ENCODE measurements at regions not wholly inside any gene's neighbourhood (a gene's known extent, or its start where the extent isn't known, plus 50 kb on each side); places are given as distances from the start of the nearest gene placed in this dataset.
"Not testable (repeated sequence)": the region's sequence is repeated elsewhere in the genome, so short reads cannot be mapped to it uniquely, and the experiment has no call there.

- CTCF ChIA-PET = interaction anchor here (0.8 to 1.8 kb wide), 3 partner anchors 8 to 58 kb away, joined by 4 to 5 read pairs (median 5); no protein-coding TSS in a partner anchor
Measured at GRCh38 chr1:223022641-223023473, 120.2 kb downstream of the TLR5 start.

GRCh38 chr1:223023863-223024262 is 119.2 kb downstream of the TLR5 start:
- Mint-ChIP-seq H3K4me1 (ENCODE audit: insufficient read depth, unreplicated experiment) (peaks cover 14% of the 10 kb centered on the region), H3K27me3 (ENCODE audit: insufficient read depth, unreplicated experiment) (no peaks in the 10 kb centered on the region), H3K4me3 (ENCODE audit: unreplicated experiment) (no peak overlapping the region), H3K9me3 (ENCODE audit: unreplicated experiment) (no peaks in the 10 kb centered on the region), H3K36me3 (ENCODE audit: insufficient read depth, unreplicated experiment) (no peaks in the 10 kb centered on the region), H3K27ac (ENCODE audit: low read depth, unreplicated experiment) (no peak overlapping the region)
- intact Hi-C loops (cut with micrococcal nuclease) = no loop called here
- BruUV-seq (replicated peaks) = no TSS peak
- ChIA-PET POLR2A (interaction anchor here (0.8 kb wide), 1 partner anchor 228 kb away, joined by 3 read pairs; no protein-coding TSS in a partner anchor), CTCF (interaction anchor here (1.1 kb wide), 1 partner anchor 51 kb away, joined by 5 read pairs; no protein-coding TSS in a partner anchor)
- TF ChIP-seq CTCF (IDR thresholded peaks at IDR 0.05; ENCODE audit: unreplicated experiment) = no peak
- no peak for DNase-seq (ENCODE audit: unreplicated experiment)

More at GRCh38 chr1:223022641-223023473, 120.2 kb downstream of the TLR5 start:
- Mint-ChIP-seq H3K4me3 (ENCODE audit: unreplicated experiment) (no peak overlapping the region), H3K9me3 (ENCODE audit: unreplicated experiment) (no peaks in the 10 kb centered on the region), H3K27ac (ENCODE audit: low read depth, unreplicated experiment) (no peak overlapping the region), H3K27me3 (ENCODE audit: insufficient read depth, unreplicated experiment) (no peaks in the 10 kb centered on the region), H3K4me1 (ENCODE audit: insufficient read depth, unreplicated experiment) (peaks cover 14% of the 10 kb centered on the region), H3K36me3 (ENCODE audit: insufficient read depth, unreplicated experiment) (no peaks in the 10 kb centered on the region)
- intact Hi-C loops (cut with micrococcal nuclease) = no loop called here
- DNase-seq (ENCODE audit: unreplicated experiment) = no peak
- POLR2A ChIA-PET = interaction anchor here (0.8 to 1.1 kb wide), 2 partner anchors 200 to 227 kb away, joined by 3 read pairs; no protein-coding TSS in a partner anchor
- no peak for TF ChIP-seq CTCF (IDR thresholded peaks at IDR 0.05; ENCODE audit: unreplicated experiment)
- BruUV-seq (replicated peaks) = no TSS peak

- CTCF ChIA-PET; intact Hi-C loops (cut with micrococcal nuclease); H3K9me3 Mint-ChIP-seq (ENCODE audit: unreplicated experiment); H3K4me3 Mint-ChIP-seq (ENCODE audit: unreplicated experiment); H3K27me3 Mint-ChIP-seq (ENCODE audit: insufficient read depth, unreplicated experiment); H3K27ac Mint-ChIP-seq (ENCODE audit: low read depth, unreplicated experiment); BruUV-seq (replicated peaks); H3K36me3 Mint-ChIP-seq (ENCODE audit: insufficient read depth, unreplicated experiment); POLR2A ChIA-PET; DNase-seq (ENCODE audit: unreplicated experiment): not testable (repeated sequence)
- peaks cover 14% of the 10 kb centered on the region for H3K4me1 Mint-ChIP-seq (ENCODE audit: insufficient read depth, unreplicated experiment)
Measured at GRCh38 chr1:223024486-223024885, 118.6 kb downstream of the TLR5 start.

- Mint-ChIP-seq H3K4me1 (ENCODE audit: insufficient read depth, unreplicated experiment) (peaks cover 14% of the 10 kb centered on the region), H3K27ac (ENCODE audit: low read depth, unreplicated experiment) (peak overlapping the region; percentile 19)
- DNase-seq (ENCODE audit: unreplicated experiment); intact Hi-C loops (cut with micrococcal nuclease); H3K27me3 Mint-ChIP-seq (ENCODE audit: insufficient read depth, unreplicated experiment); POLR2A ChIA-PET; H3K9me3 Mint-ChIP-seq (ENCODE audit: unreplicated experiment); H3K36me3 Mint-ChIP-seq (ENCODE audit: insufficient read depth, unreplicated experiment); H3K4me3 Mint-ChIP-seq (ENCODE audit: unreplicated experiment); BruUV-seq (replicated peaks): not testable (repeated sequence)
- CTCF ChIA-PET = interaction anchor here (0.7 kb wide), 1 partner anchor 28 kb away, joined by 3 read pairs; no protein-coding TSS in a partner anchor
Measured at GRCh38 chr1:223025190-223025734, 117.8 kb downstream of the TLR5 start.

GRCh38 chr1:223026639-223027038 is 116.4 kb downstream of the TLR5 start:
- H3K27me3 Mint-ChIP-seq (ENCODE audit: insufficient read depth, unreplicated experiment); H3K9me3 Mint-ChIP-seq (ENCODE audit: unreplicated experiment); H3K27ac Mint-ChIP-seq (ENCODE audit: low read depth, unreplicated experiment); H3K4me3 Mint-ChIP-seq (ENCODE audit: unreplicated experiment); BruUV-seq (replicated peaks); intact Hi-C loops (cut with micrococcal nuclease); POLR2A ChIA-PET; H3K36me3 Mint-ChIP-seq (ENCODE audit: insufficient read depth, unreplicated experiment); CTCF ChIA-PET; DNase-seq (ENCODE audit: unreplicated experiment): not testable (repeated sequence)
- peaks cover 19% of the 10 kb centered on the region for H3K4me1 Mint-ChIP-seq (ENCODE audit: insufficient read depth, unreplicated experiment)

Data from MCF 10A (cell line).